NB4 (cell line): ENCODE measurements at regions not wholly inside any gene's neighbourhood (a gene's known extent, or its start where the extent isn't known, plus 50 kb on each side); places are given as distances from the start of the nearest gene placed in this dataset.

Experiments used
- POLR2A ChIP-seq: IDR thresholded peaks from 2 replicates; pipeline ENCODE4 v1.6.1; 2011; ENCODE audit warnings: mild to moderate bottlenecking; ENCODE audit not compliant: insufficient read length; ENCODE audit errors: extremely low read depth
- TF ChIP-seq, protein P1 (sequence below): IDR thresholded peaks from one replicate; pipeline ENCODE4 v1.5.1; 2012; ENCODE audit warnings: low read depth, low read length

DNA sequence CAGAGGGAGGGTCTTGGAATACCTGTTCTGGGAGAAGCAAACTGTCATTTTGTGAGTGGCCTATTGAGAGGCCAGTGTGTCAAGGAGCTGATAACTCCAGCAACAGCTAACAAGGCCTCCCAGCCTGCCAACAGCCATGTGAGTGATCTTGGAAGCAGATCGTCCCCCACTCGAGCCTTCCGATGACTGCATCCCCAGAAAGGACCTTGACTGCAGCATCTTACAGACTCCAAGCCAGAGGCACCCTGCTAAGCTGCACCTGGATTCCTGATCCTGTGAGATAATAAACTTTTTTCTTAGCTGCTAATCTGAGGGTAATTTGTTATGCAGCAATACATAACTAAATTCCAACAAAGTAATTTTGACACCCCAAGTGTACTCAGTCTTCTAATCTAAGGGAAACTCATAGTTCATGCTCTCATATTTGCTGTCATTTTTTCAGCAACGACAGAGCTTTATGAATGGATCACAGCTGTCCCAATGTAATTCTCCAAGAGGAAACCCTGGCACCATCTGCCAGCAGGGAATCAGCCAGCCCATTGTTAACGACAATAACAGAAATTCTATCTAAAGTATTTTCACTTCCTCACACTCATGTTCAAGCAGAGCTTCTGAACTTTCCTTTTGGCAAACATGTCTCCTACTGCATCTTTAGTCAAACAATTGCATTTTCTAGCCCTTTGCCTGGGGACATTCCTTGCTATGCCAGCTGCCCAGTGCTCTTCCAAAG is 470.2 kb upstream of the BTBD3 start:
- no peak for TF ChIP-seq POLR2A
- TF ChIP-seq, protein P1, sequence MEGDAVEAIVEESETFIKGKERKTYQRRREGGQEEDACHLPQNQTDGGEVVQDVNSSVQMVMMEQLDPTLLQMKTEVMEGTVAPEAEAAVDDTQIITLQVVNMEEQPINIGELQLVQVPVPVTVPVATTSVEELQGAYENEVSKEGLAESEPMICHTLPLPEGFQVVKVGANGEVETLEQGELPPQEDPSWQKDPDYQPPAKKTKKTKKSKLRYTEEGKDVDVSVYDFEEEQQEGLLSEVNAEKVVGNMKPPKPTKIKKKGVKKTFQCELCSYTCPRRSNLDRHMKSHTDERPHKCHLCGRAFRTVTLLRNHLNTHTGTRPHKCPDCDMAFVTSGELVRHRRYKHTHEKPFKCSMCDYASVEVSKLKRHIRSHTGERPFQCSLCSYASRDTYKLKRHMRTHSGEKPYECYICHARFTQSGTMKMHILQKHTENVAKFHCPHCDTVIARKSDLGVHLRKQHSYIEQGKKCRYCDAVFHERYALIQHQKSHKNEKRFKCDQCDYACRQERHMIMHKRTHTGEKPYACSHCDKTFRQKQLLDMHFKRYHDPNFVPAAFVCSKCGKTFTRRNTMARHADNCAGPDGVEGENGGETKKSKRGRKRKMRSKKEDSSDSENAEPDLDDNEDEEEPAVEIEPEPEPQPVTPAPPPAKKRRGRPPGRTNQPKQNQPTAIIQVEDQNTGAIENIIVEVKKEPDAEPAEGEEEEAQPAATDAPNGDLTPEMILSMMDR: no peak
